ENCODE measurements at regions not wholly inside any gene's neighbourhood (a gene's known extent, or its start where the extent isn't known, plus 50 kb on each side); places are given as distances from the start of the nearest gene placed in this dataset.

GRCh38 chr6:21398741-21399325 is 194.7 kb upstream of the SOX4 start:
- Histone ChIP-seq H3K9me3 (ENCODE audit: control insufficient read depth in 2 of 3, insufficient read depth in 1 of 3, low read length in 3 of 3) (no peaks in the 10 kb centered on the region), H3K27ac (ENCODE audit: low read depth in 2 of 2, low read length in 2 of 2) (no peak overlapping the region), H3K36me3 (ENCODE audit: control insufficient read depth in 2 of 3, insufficient read depth in 3 of 3, low read length in 3 of 3) (no peaks in the 10 kb centered on the region), H3K4me1 (ENCODE audit: control insufficient read depth in 2 of 3, insufficient read depth in 2 of 3, low read depth in 1 of 3, low read length in 3 of 3) (no peaks in the 10 kb centered on the region), H3K27me3 (ENCODE audit: control insufficient read depth, insufficient read depth, low read length) (no peaks in the 10 kb centered on the region), H3K9ac (ENCODE audit: low read length in 3 of 3) (no peak overlapping the region), H3K4me3 (ENCODE audit: low read length in 3 of 3) (no peak overlapping the region)
- FAIRE-seq = no peak
- DNase-seq = no peak
- intact Hi-C loops (cut with DNase I) = no loop called here
- TF ChIP-seq, protein P1, sequence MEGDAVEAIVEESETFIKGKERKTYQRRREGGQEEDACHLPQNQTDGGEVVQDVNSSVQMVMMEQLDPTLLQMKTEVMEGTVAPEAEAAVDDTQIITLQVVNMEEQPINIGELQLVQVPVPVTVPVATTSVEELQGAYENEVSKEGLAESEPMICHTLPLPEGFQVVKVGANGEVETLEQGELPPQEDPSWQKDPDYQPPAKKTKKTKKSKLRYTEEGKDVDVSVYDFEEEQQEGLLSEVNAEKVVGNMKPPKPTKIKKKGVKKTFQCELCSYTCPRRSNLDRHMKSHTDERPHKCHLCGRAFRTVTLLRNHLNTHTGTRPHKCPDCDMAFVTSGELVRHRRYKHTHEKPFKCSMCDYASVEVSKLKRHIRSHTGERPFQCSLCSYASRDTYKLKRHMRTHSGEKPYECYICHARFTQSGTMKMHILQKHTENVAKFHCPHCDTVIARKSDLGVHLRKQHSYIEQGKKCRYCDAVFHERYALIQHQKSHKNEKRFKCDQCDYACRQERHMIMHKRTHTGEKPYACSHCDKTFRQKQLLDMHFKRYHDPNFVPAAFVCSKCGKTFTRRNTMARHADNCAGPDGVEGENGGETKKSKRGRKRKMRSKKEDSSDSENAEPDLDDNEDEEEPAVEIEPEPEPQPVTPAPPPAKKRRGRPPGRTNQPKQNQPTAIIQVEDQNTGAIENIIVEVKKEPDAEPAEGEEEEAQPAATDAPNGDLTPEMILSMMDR (IDR thresholded peaks at IDR 0.05; ENCODE audit: borderline replicate concordance, extremely low read depth, insufficient read depth) = no peak

DNA sequence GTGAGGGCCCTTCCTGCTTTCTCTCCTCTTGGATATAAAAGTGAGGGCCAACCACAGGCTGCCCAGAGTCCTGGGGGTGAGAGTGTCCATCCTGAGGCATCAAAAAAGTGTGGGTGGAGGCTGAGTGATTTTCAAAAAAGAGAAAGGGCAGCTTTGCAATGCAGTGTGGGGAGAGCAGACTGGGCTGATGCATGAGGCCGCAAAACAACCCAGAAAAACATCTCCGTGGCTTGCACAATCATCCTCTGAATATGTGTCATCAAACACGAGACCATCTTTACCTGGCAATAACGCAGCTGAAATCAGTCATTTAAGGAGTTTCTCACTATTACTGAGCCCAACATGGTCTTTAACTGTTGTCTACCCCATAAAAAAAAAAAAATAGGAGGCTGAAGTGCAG is 191.2 kb upstream of the SOX4 start:
- DNase-seq = no peak
- Histone ChIP-seq H3K36me3 (ENCODE audit: control insufficient read depth in 2 of 3, insufficient read depth in 3 of 3, low read length in 3 of 3) (no peaks in the 10 kb centered on the region), H3K9ac (ENCODE audit: low read length in 3 of 3) (no peak overlapping the region), H3K9me3 (ENCODE audit: control insufficient read depth in 2 of 3, insufficient read depth in 1 of 3, low read length in 3 of 3) (no peaks in the 10 kb centered on the region), H3K4me1 (ENCODE audit: control insufficient read depth in 2 of 3, insufficient read depth in 2 of 3, low read depth in 1 of 3, low read length in 3 of 3) (no peaks in the 10 kb centered on the region), H3K27me3 (ENCODE audit: control insufficient read depth, insufficient read depth, low read length) (no peaks in the 10 kb centered on the region), H3K4me3 (ENCODE audit: low read length in 3 of 3) (no peak overlapping the region), H3K27ac (ENCODE audit: low read depth in 2 of 2, low read length in 2 of 2) (no peak overlapping the region)
- FAIRE-seq = no peak
- TF ChIP-seq, protein P1 (IDR thresholded peaks at IDR 0.05; ENCODE audit: borderline replicate concordance, extremely low read depth, insufficient read depth) = no peak
- intact Hi-C loops (cut with DNase I) = no loop called here

GRCh38 chr6:21404577-21404976 is 189.0 kb upstream of the SOX4 start:
- intact Hi-C loops (cut with DNase I) = no loop called here
- H3K36me3 ChIP-seq (ENCODE audit: control insufficient read depth in 2 of 3, insufficient read depth in 3 of 3, low read length in 3 of 3) = no peaks in the 10 kb centered on the region
- no peaks in the 10 kb centered on the region for H3K4me1 ChIP-seq (ENCODE audit: control insufficient read depth in 2 of 3, insufficient read depth in 2 of 3, low read depth in 1 of 3, low read length in 3 of 3)
- no peaks in the 10 kb centered on the region for H3K27me3 ChIP-seq (ENCODE audit: control insufficient read depth, insufficient read depth, low read length)
- no peak overlapping the region for H3K4me3 ChIP-seq (ENCODE audit: low read length in 3 of 3)
- H3K27ac ChIP-seq (ENCODE audit: low read depth in 2 of 2, low read length in 2 of 2) = no peak overlapping the region
- H3K9ac ChIP-seq (ENCODE audit: low read length in 3 of 3) = no peak overlapping the region
- H3K9me3 ChIP-seq (ENCODE audit: control insufficient read depth in 2 of 3, insufficient read depth in 1 of 3, low read length in 3 of 3) = no peaks in the 10 kb centered on the region
- FAIRE-seq (no peak), DNase-seq (no peak)
- TF ChIP-seq, protein P1 (IDR thresholded peaks at IDR 0.05; ENCODE audit: borderline replicate concordance, extremely low read depth, insufficient read depth) = no peak

- Histone ChIP-seq H3K4me3 (ENCODE audit: low read length in 3 of 3) (no peak overlapping the region), H3K27me3 (ENCODE audit: control insufficient read depth, insufficient read depth, low read length) (no peaks in the 10 kb centered on the region), H3K9me3 (ENCODE audit: control insufficient read depth in 2 of 3, insufficient read depth in 1 of 3, low read length in 3 of 3) (peaks cover 0 to 3% (median 0%) of the 10 kb centered on the region in 3 donors), H3K9ac (ENCODE audit: low read length in 3 of 3) (no peak overlapping the region), H3K4me1 (ENCODE audit: control insufficient read depth in 2 of 3, insufficient read depth in 2 of 3, low read depth in 1 of 3, low read length in 3 of 3) (no peaks in the 10 kb centered on the region), H3K36me3 (ENCODE audit: control insufficient read depth in 2 of 3, insufficient read depth in 3 of 3, low read length in 3 of 3) (no peaks in the 10 kb centered on the region), H3K27ac (ENCODE audit: low read depth in 2 of 2, low read length in 2 of 2) (no peak overlapping the region)
- DNase-seq (no peak), FAIRE-seq (no peak)
- intact Hi-C loops (cut with DNase I) = no loop called here
- TF ChIP-seq, protein P1 (IDR thresholded peaks at IDR 0.05; ENCODE audit: borderline replicate concordance, extremely low read depth, insufficient read depth) = no peak
Measured at GRCh38 chr6:21406316-21406715, 187.2 kb upstream of the SOX4 start.

Measured in kidney (tissue), 13 donors.